ENCODE measurements at regions not wholly inside any gene's neighbourhood (a gene's known extent, or its start where the extent isn't known, plus 50 kb on each side); places are given as distances from the start of the nearest gene placed in this dataset.
A peak's percentile ranks its signal among the peaks of the same experiment; 100 is the strongest.

- no peaks in the 10 kb centered on the region for H3K36me3 ChIP-seq
- no peak overlapping the region for H3K9ac ChIP-seq
- no peak overlapping the region for H3K4me2 ChIP-seq
- Mint-ChIP-seq H3K27ac (no peak overlapping the region), H3K4me1 (no peaks in the 10 kb centered on the region), H3K36me3 (no peaks in the 10 kb centered on the region), H3K27me3 (ENCODE audit: insufficient read depth, low read depth) (no peaks in the 10 kb centered on the region), H3K4me3 (no peak overlapping the region), H3K9me3 (no peaks in the 10 kb centered on the region)
- no peaks in the 10 kb centered on the region for H3K9me3 ChIP-seq (ENCODE audit: low read depth)
- no peak overlapping the region for H2AFZ ChIP-seq (replicated peaks)
- no peaks in the 10 kb centered on the region for H3K27me3 ChIP-seq
- peaks cover 5% of the 10 kb centered on the region for H3K4me1 ChIP-seq
- no peaks in the 10 kb centered on the region for H3F3A ChIP-seq (ENCODE audit: low read depth)
- no peaks in the 10 kb centered on the region for H4K20me1 ChIP-seq (ENCODE audit: low read depth)
- no peak overlapping the region for H3K4me3 ChIP-seq
- H3K27ac ChIP-seq: no peak overlapping the region
- H3K79me2 ChIP-seq (ENCODE audit: low read depth): no peaks in the 10 kb centered on the region
- peak; percentile 31 for DNase-seq (ENCODE audit: low spot score)
- TF ChIP-seq CTCF (IDR thresholded peaks at IDR 0.05) (no peak), EZH2 (IDR thresholded peaks at IDR 0.05) (no peak), EZH2phosphoT487 (IDR thresholded peaks at IDR 0.05) (no peak)
Observed at GRCh38 chr12:115233891-115234543, 550.0 kb upstream of the TBX3 start.

DNA sequence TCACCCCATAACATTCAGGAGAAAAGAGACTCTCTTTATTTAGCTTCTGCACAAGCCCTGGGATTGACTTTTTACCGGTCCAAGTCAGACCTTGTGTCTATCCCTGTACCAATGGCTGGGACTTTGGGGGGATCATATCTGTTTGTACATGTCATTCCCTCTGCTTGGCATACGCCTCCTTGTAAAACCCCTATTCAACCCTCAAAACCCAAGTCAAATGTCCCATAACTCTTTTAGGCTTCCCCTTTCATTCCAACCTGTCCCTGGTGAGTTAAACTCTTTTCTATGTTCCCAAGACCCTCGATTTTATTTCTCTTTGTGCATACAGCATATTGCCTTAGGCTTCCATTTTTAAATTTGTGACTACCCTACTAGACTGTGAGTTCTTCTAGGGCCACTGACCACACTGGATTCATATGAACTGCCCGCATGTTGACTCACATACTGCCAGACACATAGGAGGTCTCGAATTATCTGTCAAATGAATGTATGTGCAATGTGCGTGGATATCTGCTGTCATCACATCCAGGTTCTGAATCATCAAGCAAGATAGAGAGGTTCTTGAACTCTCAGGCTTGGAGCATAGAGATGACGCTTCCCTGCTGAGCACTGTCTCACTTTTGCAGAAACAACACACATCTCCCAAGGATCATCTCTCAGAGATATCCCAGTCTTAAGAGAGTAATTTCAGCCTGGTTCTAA is 548.6 kb upstream of the TBX3 start:
- H3K9ac ChIP-seq: no peak overlapping the region

GRCh38 chr12:115230606-115231005 is 546.6 kb upstream of the TBX3 start:
- Histone ChIP-seq H3K27me3 (no peaks in the 10 kb centered on the region), H3K4me1 (peaks cover 5% of the 10 kb centered on the region), H2AFZ (replicated peaks) (no peak overlapping the region), H3K9ac (no peak overlapping the region), H3K4me2 (no peak overlapping the region), H3K36me3 (no peaks in the 10 kb centered on the region), H3K79me2 (ENCODE audit: low read depth) (no peaks in the 10 kb centered on the region), H3K4me3 (no peak overlapping the region), H3K9me3 (ENCODE audit: low read depth) (no peaks in the 10 kb centered on the region), H3K27ac (no peak overlapping the region), H4K20me1 (ENCODE audit: low read depth) (no peaks in the 10 kb centered on the region), H3F3A (ENCODE audit: low read depth) (no peaks in the 10 kb centered on the region)
- no peaks in the 10 kb centered on the region for H3K9me3 Mint-ChIP-seq
- H3K36me3 Mint-ChIP-seq: no peaks in the 10 kb centered on the region
- TF ChIP-seq EZH2phosphoT487 (IDR thresholded peaks at IDR 0.05): no peak
- TF ChIP-seq CTCF (IDR thresholded peaks at IDR 0.05): no peak
- TF ChIP-seq EZH2 (IDR thresholded peaks at IDR 0.05): no peak
- no peak overlapping the region for H3K4me3 Mint-ChIP-seq
- H3K27me3 Mint-ChIP-seq (ENCODE audit: insufficient read depth, low read depth): no peaks in the 10 kb centered on the region
- no peak overlapping the region for H3K27ac Mint-ChIP-seq
- no peak for DNase-seq (ENCODE audit: low spot score)
- H3K4me1 Mint-ChIP-seq: no peaks in the 10 kb centered on the region

More for the DNA sequence above, 548.6 kb upstream of the TBX3 start:
- Mint-ChIP-seq H3K36me3 (no peaks in the 10 kb centered on the region), H3K4me3 (no peak overlapping the region), H3K27me3 (ENCODE audit: insufficient read depth, low read depth) (no peaks in the 10 kb centered on the region), H3K4me1 (no peaks in the 10 kb centered on the region), H3K9me3 (no peaks in the 10 kb centered on the region), H3K27ac (no peak overlapping the region)
- Histone ChIP-seq H3K4me1 (peaks cover 5% of the 10 kb centered on the region), H3K36me3 (no peaks in the 10 kb centered on the region), H3K27me3 (no peaks in the 10 kb centered on the region), H4K20me1 (ENCODE audit: low read depth) (no peaks in the 10 kb centered on the region), H3K27ac (no peak overlapping the region), H3K4me3 (no peak overlapping the region), H3K79me2 (ENCODE audit: low read depth) (no peaks in the 10 kb centered on the region), H2AFZ (replicated peaks) (no peak overlapping the region), H3F3A (ENCODE audit: low read depth) (no peaks in the 10 kb centered on the region), H3K4me2 (no peak overlapping the region), H3K9me3 (ENCODE audit: low read depth) (no peaks in the 10 kb centered on the region)
- TF ChIP-seq EZH2phosphoT487 (IDR thresholded peaks at IDR 0.05) (no peak), EZH2 (IDR thresholded peaks at IDR 0.05) (no peak), CTCF (IDR thresholded peaks at IDR 0.05) (no peak)
- DNase-seq (ENCODE audit: low spot score): no peak
